ENCODE measurements at regions not wholly inside any gene's neighbourhood (a gene's known extent, or its start where the extent isn't known, plus 50 kb on each side); places are given as distances from the start of the nearest gene placed in this dataset.

DNA sequence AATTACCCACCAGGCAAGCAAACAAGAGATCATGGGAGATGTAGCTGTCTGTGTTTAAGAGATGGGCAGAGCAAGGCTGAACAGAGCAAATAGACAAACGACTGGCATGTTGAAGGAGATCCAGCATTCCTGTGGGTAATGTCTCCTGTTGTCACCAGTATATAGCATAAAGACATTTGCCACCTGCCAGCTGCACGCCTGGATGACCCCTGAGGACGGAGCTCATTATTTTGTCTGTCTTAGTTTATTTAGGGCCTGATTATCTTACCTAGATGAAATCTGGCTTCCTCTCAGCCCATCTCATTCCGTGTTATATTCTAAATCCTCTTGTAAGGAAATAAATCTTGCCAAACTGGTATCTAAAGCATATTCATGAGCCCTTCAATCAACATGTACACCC is 510.3 kb upstream of the LINC00305 start:
- TF ChIP-seq, protein P1, sequence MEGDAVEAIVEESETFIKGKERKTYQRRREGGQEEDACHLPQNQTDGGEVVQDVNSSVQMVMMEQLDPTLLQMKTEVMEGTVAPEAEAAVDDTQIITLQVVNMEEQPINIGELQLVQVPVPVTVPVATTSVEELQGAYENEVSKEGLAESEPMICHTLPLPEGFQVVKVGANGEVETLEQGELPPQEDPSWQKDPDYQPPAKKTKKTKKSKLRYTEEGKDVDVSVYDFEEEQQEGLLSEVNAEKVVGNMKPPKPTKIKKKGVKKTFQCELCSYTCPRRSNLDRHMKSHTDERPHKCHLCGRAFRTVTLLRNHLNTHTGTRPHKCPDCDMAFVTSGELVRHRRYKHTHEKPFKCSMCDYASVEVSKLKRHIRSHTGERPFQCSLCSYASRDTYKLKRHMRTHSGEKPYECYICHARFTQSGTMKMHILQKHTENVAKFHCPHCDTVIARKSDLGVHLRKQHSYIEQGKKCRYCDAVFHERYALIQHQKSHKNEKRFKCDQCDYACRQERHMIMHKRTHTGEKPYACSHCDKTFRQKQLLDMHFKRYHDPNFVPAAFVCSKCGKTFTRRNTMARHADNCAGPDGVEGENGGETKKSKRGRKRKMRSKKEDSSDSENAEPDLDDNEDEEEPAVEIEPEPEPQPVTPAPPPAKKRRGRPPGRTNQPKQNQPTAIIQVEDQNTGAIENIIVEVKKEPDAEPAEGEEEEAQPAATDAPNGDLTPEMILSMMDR (conservative IDR thresholded peaks at IDR 0.05; ENCODE audit: low read depth, low read length): no peak
- no peak for TF ChIP-seq EZH2phosphoT487 (IDR thresholded peaks at IDR 0.05; ENCODE audit: borderline replicate concordance, low read length)
- TF ChIP-seq EZH2 (IDR thresholded peaks at IDR 0.05; ENCODE audit: low read length, unreplicated experiment): no peak

Measured in PC-3 (cell line).